ENCODE measurements at regions not wholly inside any gene's neighbourhood (a gene's known extent, or its start where the extent isn't known, plus 50 kb on each side); places are given as distances from the start of the nearest gene placed in this dataset.

DNA sequence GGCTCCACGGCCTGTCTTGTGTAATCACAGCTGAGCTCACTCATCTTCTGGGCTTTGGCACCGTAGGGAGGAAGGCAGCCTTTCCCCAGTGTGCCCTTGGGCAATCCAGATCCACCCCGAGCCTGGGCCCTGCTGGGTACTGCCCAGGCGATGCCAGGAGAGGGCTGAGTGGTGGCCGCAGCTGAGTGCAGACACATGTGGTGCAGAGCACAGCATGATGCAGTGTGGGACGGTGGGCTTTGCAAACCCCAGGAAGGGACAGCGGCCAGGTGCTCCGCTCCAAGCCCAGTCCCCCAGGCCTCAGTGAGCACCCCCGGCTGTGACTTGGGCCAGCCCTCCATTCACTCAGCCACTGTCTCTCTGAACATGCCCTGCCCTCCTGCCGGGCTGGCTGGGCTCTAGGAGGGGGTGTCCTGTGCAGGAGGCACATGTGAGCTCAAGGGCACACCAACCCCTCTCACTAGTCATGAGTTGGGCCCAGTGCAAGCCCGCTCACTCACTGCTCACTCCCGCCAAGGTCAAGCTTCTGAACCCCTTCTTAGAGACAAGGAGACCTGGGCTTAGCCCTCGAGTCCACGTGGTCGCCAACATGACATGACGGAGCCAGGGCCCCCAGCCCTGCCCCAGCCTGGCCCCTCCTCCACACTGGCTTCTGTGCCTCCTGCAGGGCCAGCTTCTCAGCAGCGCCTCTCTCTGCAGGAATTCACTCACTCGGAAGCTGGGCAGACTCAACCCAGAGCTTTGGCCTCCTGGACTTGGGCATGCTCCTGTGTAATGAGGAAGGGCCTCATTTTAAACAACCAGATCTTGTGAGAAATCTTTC is 77.5 kb upstream of the INSIG1 start:
- Mint-ChIP-seq H3K36me3 (ENCODE audit: unreplicated experiment) (no peaks in the 10 kb centered on the region), H3K27me3 (ENCODE audit: unreplicated experiment) (no peaks in the 10 kb centered on the region), H3K4me1 (ENCODE audit: unreplicated experiment) (peaks cover 23% of the 10 kb centered on the region), H3K9me3 (ENCODE audit: unreplicated experiment) (no peaks in the 10 kb centered on the region), H3K4me3 (ENCODE audit: unreplicated experiment) (no peak overlapping the region), H3K27ac (ENCODE audit: unreplicated experiment) (no peak overlapping the region)
- TF ChIP-seq, protein P1, sequence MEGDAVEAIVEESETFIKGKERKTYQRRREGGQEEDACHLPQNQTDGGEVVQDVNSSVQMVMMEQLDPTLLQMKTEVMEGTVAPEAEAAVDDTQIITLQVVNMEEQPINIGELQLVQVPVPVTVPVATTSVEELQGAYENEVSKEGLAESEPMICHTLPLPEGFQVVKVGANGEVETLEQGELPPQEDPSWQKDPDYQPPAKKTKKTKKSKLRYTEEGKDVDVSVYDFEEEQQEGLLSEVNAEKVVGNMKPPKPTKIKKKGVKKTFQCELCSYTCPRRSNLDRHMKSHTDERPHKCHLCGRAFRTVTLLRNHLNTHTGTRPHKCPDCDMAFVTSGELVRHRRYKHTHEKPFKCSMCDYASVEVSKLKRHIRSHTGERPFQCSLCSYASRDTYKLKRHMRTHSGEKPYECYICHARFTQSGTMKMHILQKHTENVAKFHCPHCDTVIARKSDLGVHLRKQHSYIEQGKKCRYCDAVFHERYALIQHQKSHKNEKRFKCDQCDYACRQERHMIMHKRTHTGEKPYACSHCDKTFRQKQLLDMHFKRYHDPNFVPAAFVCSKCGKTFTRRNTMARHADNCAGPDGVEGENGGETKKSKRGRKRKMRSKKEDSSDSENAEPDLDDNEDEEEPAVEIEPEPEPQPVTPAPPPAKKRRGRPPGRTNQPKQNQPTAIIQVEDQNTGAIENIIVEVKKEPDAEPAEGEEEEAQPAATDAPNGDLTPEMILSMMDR (IDR thresholded peaks at IDR 0.05): no peak
- no peak for DNase-seq (ENCODE audit: extremely low spot score, unreplicated experiment)

DNA sequence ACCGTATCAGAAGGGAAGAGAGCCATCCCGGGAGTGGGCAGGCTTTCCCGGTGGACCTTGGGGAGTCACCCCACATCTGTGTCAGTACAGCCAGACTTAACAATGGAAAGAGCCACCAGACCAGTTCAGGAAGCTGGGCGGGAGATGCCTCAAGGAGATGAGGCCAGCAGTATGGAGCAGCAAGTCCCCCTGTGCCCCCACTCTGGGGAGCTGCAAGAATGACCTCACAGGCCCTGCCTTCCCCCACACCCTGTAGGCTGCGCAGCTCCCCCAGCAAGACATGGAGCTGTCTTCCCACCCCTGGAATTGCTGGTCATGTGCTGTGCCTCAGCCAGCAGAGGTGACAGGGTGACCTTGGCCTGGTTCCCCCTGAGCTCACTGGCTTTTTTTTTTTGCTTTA is 76.8 kb upstream of the INSIG1 start:
- Mint-ChIP-seq H3K27ac (ENCODE audit: unreplicated experiment) (no peak overlapping the region), H3K4me3 (ENCODE audit: unreplicated experiment) (no peak overlapping the region), H3K36me3 (ENCODE audit: unreplicated experiment) (no peaks in the 10 kb centered on the region), H3K4me1 (ENCODE audit: unreplicated experiment) (peaks cover 23% of the 10 kb centered on the region), H3K9me3 (ENCODE audit: unreplicated experiment) (no peaks in the 10 kb centered on the region), H3K27me3 (ENCODE audit: unreplicated experiment) (peaks cover 6% of the 10 kb centered on the region)
- no peak for DNase-seq (ENCODE audit: extremely low spot score, unreplicated experiment)
- TF ChIP-seq, protein P1 (IDR thresholded peaks at IDR 0.05): no peak

DNA sequence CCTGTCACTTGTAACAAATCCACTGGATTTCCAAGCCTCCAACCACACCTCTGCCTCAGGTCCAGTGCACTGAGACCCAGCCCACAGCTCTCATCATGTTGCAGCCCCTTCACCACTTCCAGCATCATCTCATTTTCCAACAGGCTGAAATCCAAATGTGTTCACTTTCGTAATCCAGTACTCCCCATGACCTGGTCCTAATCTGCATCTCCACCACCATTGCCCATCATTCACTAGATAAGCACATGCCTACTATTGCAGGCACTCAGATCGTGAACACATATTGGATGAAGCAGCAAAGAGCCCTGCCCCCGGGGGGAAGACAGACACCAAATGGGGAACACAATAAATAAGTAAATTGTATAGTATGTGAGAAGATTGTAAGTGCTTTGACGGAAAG is 76.1 kb upstream of the INSIG1 start:
- peaks cover 8% of the 10 kb centered on the region for H3K27me3 Mint-ChIP-seq (ENCODE audit: unreplicated experiment)
- peaks cover 23% of the 10 kb centered on the region for H3K4me1 Mint-ChIP-seq (ENCODE audit: unreplicated experiment)
- no peak overlapping the region for H3K27ac Mint-ChIP-seq (ENCODE audit: unreplicated experiment)
- H3K9me3 Mint-ChIP-seq (ENCODE audit: unreplicated experiment): no peaks in the 10 kb centered on the region
- no peaks in the 10 kb centered on the region for H3K36me3 Mint-ChIP-seq (ENCODE audit: unreplicated experiment)
- H3K4me3 Mint-ChIP-seq (ENCODE audit: unreplicated experiment): no peak overlapping the region
- no peak for DNase-seq (ENCODE audit: extremely low spot score, unreplicated experiment)
- TF ChIP-seq, protein P1 (IDR thresholded peaks at IDR 0.05): no peak

DNA sequence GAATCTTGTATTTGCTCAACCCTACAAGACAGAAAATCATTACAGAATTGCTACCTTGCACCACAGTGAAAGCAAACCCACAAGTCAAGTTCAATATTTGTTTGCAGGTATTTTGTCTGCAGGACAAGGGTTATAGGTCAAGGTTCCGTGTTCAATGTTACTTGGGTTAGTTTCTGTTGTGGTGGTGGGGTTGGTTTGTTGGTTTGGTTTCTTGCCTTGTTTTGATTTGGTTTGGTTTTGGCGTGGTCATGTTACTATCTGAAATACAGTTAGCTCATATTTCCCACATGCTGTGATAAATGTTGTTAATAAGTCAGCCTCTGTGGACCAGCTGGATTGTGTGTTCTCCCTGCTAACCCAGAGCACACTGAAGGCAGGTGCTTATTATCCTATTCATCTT is 75.6 kb upstream of the INSIG1 start:
- Mint-ChIP-seq H3K4me1 (ENCODE audit: unreplicated experiment) (peaks cover 23% of the 10 kb centered on the region), H3K4me3 (ENCODE audit: unreplicated experiment) (no peak overlapping the region), H3K9me3 (ENCODE audit: unreplicated experiment) (no peaks in the 10 kb centered on the region), H3K36me3 (ENCODE audit: unreplicated experiment) (no peaks in the 10 kb centered on the region), H3K27ac (ENCODE audit: unreplicated experiment) (no peak overlapping the region), H3K27me3 (ENCODE audit: unreplicated experiment) (peaks cover 10% of the 10 kb centered on the region)
- TF ChIP-seq, protein P1 (IDR thresholded peaks at IDR 0.05): no peak
- no peak for DNase-seq (ENCODE audit: extremely low spot score, unreplicated experiment)

DNA sequence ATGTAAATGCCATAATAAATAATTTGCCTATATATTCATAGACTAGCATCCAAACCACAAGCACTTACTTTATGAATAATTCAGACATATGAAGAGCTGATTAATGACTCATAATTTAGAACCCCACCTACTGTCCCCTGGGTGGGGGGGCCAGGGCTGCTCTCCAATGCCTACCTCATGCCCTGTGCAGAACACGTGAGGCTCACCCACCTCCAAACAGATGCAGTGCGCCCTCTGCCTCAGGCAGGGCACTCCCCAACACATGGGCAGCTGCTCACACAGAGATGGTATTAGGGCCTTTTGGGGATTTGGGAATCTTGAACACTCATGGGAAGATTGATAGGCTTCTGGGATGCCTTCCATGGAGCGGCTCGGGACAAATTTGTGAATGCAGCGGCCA is 75.1 kb upstream of the INSIG1 start:
- peaks cover 24% of the 10 kb centered on the region for H3K4me1 Mint-ChIP-seq (ENCODE audit: unreplicated experiment)
- no peak overlapping the region for H3K27ac Mint-ChIP-seq (ENCODE audit: unreplicated experiment)
- peaks cover 12% of the 10 kb centered on the region for H3K27me3 Mint-ChIP-seq (ENCODE audit: unreplicated experiment)
- no peaks in the 10 kb centered on the region for H3K36me3 Mint-ChIP-seq (ENCODE audit: unreplicated experiment)
- TF ChIP-seq, protein P1 (IDR thresholded peaks at IDR 0.05): no peak
- DNase-seq (ENCODE audit: extremely low spot score, unreplicated experiment): no peak
- H3K9me3 Mint-ChIP-seq (ENCODE audit: unreplicated experiment): no peaks in the 10 kb centered on the region
- no peak overlapping the region for H3K4me3 Mint-ChIP-seq (ENCODE audit: unreplicated experiment)
